K562 (cell line): ENCODE measurements at regions not wholly inside any gene's neighbourhood (a gene's known extent, or its start where the extent isn't known, plus 50 kb on each side); places are given as distances from the start of the nearest gene placed in this dataset.

Source experiments
- BRF1 ChIP-seq: IDR thresholded peaks from 3 replicates; pipeline ENCODE4 v1.6.1; 2011; ENCODE audit warnings: borderline replicate concordance, mild to moderate bottlenecking; ENCODE audit not compliant: insufficient read length; ENCODE audit errors: extremely low read depth
- CBFB ChIP-seq: sonication (generic); formaldehyde crosslinking; IDR thresholded peaks from 2 replicates; pipeline ENCODE4 v1.4.0; 2020; ENCODE audit warnings: mild to moderate bottlenecking, missing genetic modification reagents
- CEBPB ChIP-seq: fragments of 450-650 bp; IDR thresholded peaks from 2 replicates; pipeline ENCODE4 v1.6.1; 2016; ENCODE audit warnings: missing genetic modification characterization, missing compliant biosample characterization
- FUS ChIP-seq: fragments of 200-400 bp; formaldehyde crosslinking; optimal IDR thresholded peaks from 2 replicates; pipeline ENCODE3; 2017; ENCODE audit warnings: low read depth, low read length
- ID3 ChIP-seq, 2 experiments: fragments of 250-450 bp in 1 of 2; fragments of 450-650 bp in 1 of 2; sonication (Bioruptor Pico) in 1 of 2; IDR thresholded peaks; 2 replicates each; pipeline versions ENCODE4 v1.6.1 to v1.8.0; 2016 to 2021; ENCODE audit warnings: mild to moderate bottlenecking in 2 of 2, moderate library complexity in 2 of 2, missing compliant biosample characterization in 1 of 2, missing genetic modification characterization in 1 of 2
- PCBP2 ChIP-seq: fragments of 200-400 bp; formaldehyde crosslinking; IDR thresholded peaks from 2 replicates; pipeline ENCODE4 v1.6.1; 2018; ENCODE audit warnings: low read length, low read depth, mild to moderate bottlenecking, moderate library complexity; ENCODE audit not compliant: poor library complexity, severe bottlenecking
- POLR2A ChIP-seq: fragments of 450-650 bp; conservative IDR thresholded peaks from 2 replicates; pipeline ENCODE4 v1.6.1; 2016
- PPARD ChIP-seq: fragments of 250-450 bp; sonication (Bioruptor Pico); IDR thresholded peaks from 2 replicates; pipeline ENCODE4 v1.8.0; 2022; ENCODE audit warnings: inconsistent platforms, mild to moderate bottlenecking, moderate library complexity
- SIN3A ChIP-seq, 2 experiments: fragments of 150-350 bp in 1 of 2; IDR thresholded peaks; 2 replicates each; pipeline ENCODE4 v1.6.1; 2011 to 2016; ENCODE audit warnings: borderline replicate concordance in 2 of 2, low read depth in 2 of 2, low read length in 2 of 2, mild to moderate bottlenecking in 2 of 2, moderate library complexity in 2 of 2; ENCODE audit not compliant: control insufficient read depth in 1 of 2
- SIRT6 ChIP-seq: IDR thresholded peaks from one replicate; pipeline ENCODE4 v1.6.1; 2012; ENCODE audit warnings: low read depth, mild to moderate bottlenecking, control low read depth, inconsistent platforms, low read length, moderate library complexity
- SPI1 ChIP-seq: IDR thresholded peaks from 2 replicates; pipeline ENCODE4 v1.6.1; 2011; ENCODE audit warnings: low read depth, low read length, control low read depth, borderline replicate concordance
- TBP ChIP-seq: optimal IDR thresholded peaks from 2 replicates; pipeline ENCODE3; 2011; ENCODE audit warnings: low read depth, low read length, improper control_type of control experiment
- TCF7 ChIP-seq: sonication (generic); IDR thresholded peaks from 2 replicates; pipeline ENCODE4 v1.6.1; 2016; ENCODE audit warnings: antibody characterized with exemption, borderline replicate concordance
- TFAM ChIP-seq: fragments of 250-450 bp; sonication (Bioruptor Pico); conservative IDR thresholded peaks from 2 replicates; pipeline ENCODE4 v1.5.0; 2021; ENCODE audit warnings: mild to moderate bottlenecking, moderate library complexity
- TRIM28 ChIP-seq: fragments of 450-650 bp; IDR thresholded peaks from 2 replicates; pipeline ENCODE4 v1.6.1; 2017
- YBX1 ChIP-seq: fragments of 450-650 bp; IDR thresholded peaks from 2 replicates; pipeline ENCODE4 v1.7.1; 2016; ENCODE audit warnings: mild to moderate bottlenecking
- ZKSCAN1 ChIP-seq: fragments of 150-350 bp; IDR thresholded peaks from 2 replicates; pipeline ENCODE4 v1.6.1; 2016; ENCODE audit warnings: low read depth, low read length
- ZNF133 ChIP-seq: fragments of 250-450 bp; sonication (Bioruptor Pico); IDR thresholded peaks from 2 replicates; pipeline ENCODE4 v1.4.0; 2020; ENCODE audit warnings: mild to moderate bottlenecking
- ZNF318 ChIP-seq, 2 experiments: fragments of 450-650 bp; IDR thresholded peaks; 2 replicates each; pipeline ENCODE4 v1.6.1; 2016; ENCODE audit warnings: mild to moderate bottlenecking in 2 of 2, borderline replicate concordance in 1 of 2, low read depth in 1 of 2, moderate library complexity in 1 of 2
- ZNF785 ChIP-seq: fragments of 250-450 bp; sonication (Bioruptor Pico); IDR thresholded peaks from 2 replicates; pipeline ENCODE4 v1.4.0; 2020; ENCODE audit warnings: mild to moderate bottlenecking
- TF ChIP-seq, protein P1 (sequence below): fragments of 450-650 bp; formaldehyde crosslinking; IDR thresholded peaks from 2 replicates; pipeline ENCODE4 v1.4.0; 2020; ENCODE audit warnings: mild to moderate bottlenecking, moderate library complexity

DNA sequence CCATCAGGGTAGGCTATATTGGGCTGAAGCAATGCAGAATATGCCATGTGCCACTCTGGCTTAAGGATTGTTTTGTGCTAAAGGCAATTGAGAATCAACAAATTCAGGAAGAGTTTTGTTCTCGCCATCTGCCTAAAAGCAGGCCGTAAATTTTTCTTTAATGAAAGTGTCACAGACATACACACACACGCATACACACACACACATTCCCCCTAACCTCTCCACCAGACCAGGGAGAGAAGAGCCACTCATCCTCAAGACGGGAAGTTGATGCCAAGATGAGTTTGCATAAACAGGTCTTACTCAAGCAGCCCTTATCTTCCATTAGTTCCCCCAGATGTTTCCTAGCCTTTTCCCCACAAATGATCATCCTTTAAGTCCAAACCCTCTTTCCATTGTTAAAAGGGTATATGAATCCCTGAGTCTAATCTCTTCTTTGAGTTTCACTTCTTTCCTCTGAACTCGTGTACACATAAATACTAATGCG, 59.6 kb upstream of the TRIM24 start (continued):
- TF ChIP-seq ZNF785 (CRISPR knock-in tag) (no peak), SIRT6 (no peak), SIN3A (IDR thresholded peaks at IDR 0.05; ENCODE audit: borderline replicate concordance in 2 of 2, control insufficient read depth in 1 of 2, low read depth in 2 of 2, low read length in 2 of 2) (no peak), PCBP2 (no peak), PPARD (CRISPR knock-in tag) (no peak), BRF1 (no peak), ZNF318 (IDR thresholded peaks at IDR 0.05; ENCODE audit: borderline replicate concordance in 1 of 2, low read depth in 1 of 2) (no peak), ZNF133 (no peak), FUS (no peak), TFAM (CRISPR knock-in tag) (no peak), CEBPB (peak; percentile 91), ID3 (CRISPR knock-in tag; IDR thresholded peaks at IDR 0.05) (no peak), ID3 (tag; IDR thresholded peaks at IDR 0.05) (peak; percentile 81), SPI1 (peak; percentile 80), ZKSCAN1 (no peak), TRIM28 (peak; percentile 64; the same call in 1 of the 2 replicates), YBX1 (no peak), TCF7 (no peak), TBP (no peak), POLR2A (no peak), CBFB (CRISPR knock-in tag) (no peak)
- TF ChIP-seq, protein P1, sequence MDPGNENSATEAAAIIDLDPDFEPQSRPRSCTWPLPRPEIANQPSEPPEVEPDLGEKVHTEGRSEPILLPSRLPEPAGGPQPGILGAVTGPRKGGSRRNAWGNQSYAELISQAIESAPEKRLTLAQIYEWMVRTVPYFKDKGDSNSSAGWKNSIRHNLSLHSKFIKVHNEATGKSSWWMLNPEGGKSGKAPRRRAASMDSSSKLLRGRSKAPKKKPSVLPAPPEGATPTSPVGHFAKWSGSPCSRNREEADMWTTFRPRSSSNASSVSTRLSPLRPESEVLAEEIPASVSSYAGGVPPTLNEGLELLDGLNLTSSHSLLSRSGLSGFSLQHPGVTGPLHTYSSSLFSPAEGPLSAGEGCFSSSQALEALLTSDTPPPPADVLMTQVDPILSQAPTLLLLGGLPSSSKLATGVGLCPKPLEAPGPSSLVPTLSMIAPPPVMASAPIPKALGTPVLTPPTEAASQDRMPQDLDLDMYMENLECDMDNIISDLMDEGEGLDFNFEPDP (CRISPR knock-in tag): no peak
